ENCODE measurements at regions not wholly inside any gene's neighbourhood (a gene's known extent, or its start where the extent isn't known, plus 50 kb on each side); places are given as distances from the start of the nearest gene placed in this dataset.

GRCh38 chr10:4707221-4707620, 118.8 kb upstream of the AKR1E2 start:
- TF ChIP-seq CTCF (optimal IDR thresholded peaks at IDR 0.05 in 1 of 3, IDR thresholded peaks at IDR 0.05 in 1 of 3, conservative IDR thresholded peaks at IDR 0.05 in 1 of 3; ENCODE audit: extremely low read depth in 1 of 3, insufficient read depth in 2 of 3, low read length in 3 of 3), result no peak
- no peak for TF ChIP-seq EZH2 (IDR thresholded peaks at IDR 0.05; ENCODE audit: low read length)

All from keratinocyte (primary cell).